Activated naive CD8-positive, alpha-beta T cell treated with anti-CD3 and anti-CD28 coated beads, Interleukin-2, amount 10 ng/mL, durations not matched to agents 7 days and 5 days (primary cell): ENCODE measurements at regions not wholly inside any gene's neighbourhood (a gene's known extent, or its start where the extent isn't known, plus 50 kb on each side); places are given as distances from the start of the nearest gene placed in this dataset.

Experiments used
- ATAC-seq: fragments of 150-1000 bp; cut with Tn5 transposase; one replicate; pipeline ENCODE4 v1.10.0; 2021; ENCODE audit warnings: low read depth, moderate library complexity
- POLR2A ChIA-PET: fragments of 350-600 bp; sonication (Branson Sonifier 250); formaldehyde crosslinking; loops from one replicate; lab custom pipeline; 2021; ENCODE audit warnings: antibody characterized with exemption; lab: Charles Lee
- DNase-seq: peaks from one replicate; pipeline ENCODE4 v3.0.0; 2021
- H3K27ac Mint-ChIP-seq: one replicate; pipeline ENCODE4 v1.8.0; 2022; ENCODE audit warnings: mild to moderate bottlenecking, mixed read lengths
- H3K27me3 Mint-ChIP-seq: one replicate; pipeline ENCODE4 v1.8.0; 2022; ENCODE audit warnings: mild to moderate bottlenecking, moderate library complexity, mixed read lengths
- H3K36me3 Mint-ChIP-seq: one replicate; pipeline ENCODE4 v1.8.0; 2021; ENCODE audit warnings: mild to moderate bottlenecking, mixed read lengths
- H3K4me1 Mint-ChIP-seq: one replicate; pipeline ENCODE4 v1.8.0; 2021; ENCODE audit warnings: mixed read lengths
- H3K4me3 Mint-ChIP-seq: one replicate; pipeline ENCODE4 v1.8.0; 2022; ENCODE audit warnings: mild to moderate bottlenecking, moderate library complexity, mixed read lengths
- H3K9me3 Mint-ChIP-seq: one replicate; pipeline ENCODE4 v1.8.0; 2021; ENCODE audit warnings: mixed read lengths

GRCh38 chr9:89804766-89805531 lies 200.1 kb downstream of the GADD45G start:
- POLR2A ChIA-PET: interaction anchor here (1.3 kb wide), 1 partner anchor 9 kb away, joined by 5 read pairs; no protein-coding TSS in a partner anchor
- H3K36me3 Mint-ChIP-seq: no peaks in the 10 kb centered on the region
- no peak for DNase-seq
- no peak overlapping the region for H3K4me3 Mint-ChIP-seq
- peaks cover 22% of the 10 kb centered on the region for H3K27me3 Mint-ChIP-seq
- peaks cover 4% of the 10 kb centered on the region for H3K4me1 Mint-ChIP-seq
- H3K9me3 Mint-ChIP-seq: no peaks in the 10 kb centered on the region
- ATAC-seq: no peak
- no peak overlapping the region for H3K27ac Mint-ChIP-seq

- Mint-ChIP-seq H3K36me3 (no peaks in the 10 kb centered on the region), H3K4me3 (no peak overlapping the region), H3K27me3 (peaks cover 22% of the 10 kb centered on the region), H3K27ac (no peak overlapping the region), H3K9me3 (no peaks in the 10 kb centered on the region), H3K4me1 (peaks cover 4% of the 10 kb centered on the region)
- POLR2A ChIA-PET: interaction anchor here (1.3 kb wide), 1 partner anchor 9 kb away, joined by 5 read pairs; no protein-coding TSS in a partner anchor
- DNase-seq: no peak
- no peak for ATAC-seq
Measured at GRCh38 chr9:89805571-89806292, 200.9 kb downstream of the GADD45G start.

- no peaks in the 10 kb centered on the region for H3K36me3 Mint-ChIP-seq
- peaks cover 4% of the 10 kb centered on the region for H3K4me1 Mint-ChIP-seq
- no peak for DNase-seq
- no peak overlapping the region for H3K4me3 Mint-ChIP-seq
- ATAC-seq: no peak
- H3K27me3 Mint-ChIP-seq: peaks cover 29% of the 10 kb centered on the region
- H3K27ac Mint-ChIP-seq: no peak overlapping the region
- POLR2A ChIA-PET: no interaction called here
- H3K9me3 Mint-ChIP-seq: no peaks in the 10 kb centered on the region
Measured at GRCh38 chr9:89806371-89807100, 201.7 kb downstream of the GADD45G start.

GRCh38 chr9:89807101-89807395 lies 202.2 kb downstream of the GADD45G start:
- Mint-ChIP-seq H3K4me1 (peaks cover 7% of the 10 kb centered on the region), H3K36me3 (no peaks in the 10 kb centered on the region), H3K27me3 (peaks cover 26% of the 10 kb centered on the region), H3K9me3 (no peaks in the 10 kb centered on the region), H3K4me3 (no peak overlapping the region), H3K27ac (no peak overlapping the region)
- DNase-seq (no peak), ATAC-seq (no peak)
- POLR2A ChIA-PET: no interaction called here

GRCh38 chr9:89807682-89808075 lies 202.9 kb downstream of the GADD45G start:
- DNase-seq (no peak), ATAC-seq (no peak)
- Mint-ChIP-seq H3K27me3 (peaks cover 26% of the 10 kb centered on the region), H3K4me1 (peaks cover 7% of the 10 kb centered on the region), H3K27ac (no peak overlapping the region), H3K4me3 (no peak overlapping the region), H3K36me3 (no peaks in the 10 kb centered on the region), H3K9me3 (no peaks in the 10 kb centered on the region)
- POLR2A ChIA-PET: no interaction called here

GRCh38 chr9:89808076-89808755 lies 203.4 kb downstream of the GADD45G start:
- no peak for DNase-seq
- H3K27ac Mint-ChIP-seq: no peak overlapping the region
- no peak overlapping the region for H3K4me3 Mint-ChIP-seq
- peaks cover 10% of the 10 kb centered on the region for H3K4me1 Mint-ChIP-seq
- ATAC-seq: no peak
- no peaks in the 10 kb centered on the region for H3K36me3 Mint-ChIP-seq
- H3K9me3 Mint-ChIP-seq: no peaks in the 10 kb centered on the region
- peaks cover 21% of the 10 kb centered on the region for H3K27me3 Mint-ChIP-seq
- POLR2A ChIA-PET: no interaction called here

GRCh38 chr9:89808756-89809181 lies 204.0 kb downstream of the GADD45G start:
- Mint-ChIP-seq H3K9me3 (no peaks in the 10 kb centered on the region), H3K36me3 (no peaks in the 10 kb centered on the region), H3K4me1 (peaks cover 15% of the 10 kb centered on the region), H3K4me3 (no peak overlapping the region), H3K27ac (no peak overlapping the region), H3K27me3 (peaks cover 23% of the 10 kb centered on the region)
- no peak for ATAC-seq
- POLR2A ChIA-PET: no interaction called here
- no peak for DNase-seq

GRCh38 chr9:89810431-89810830 lies 205.6 kb downstream of the GADD45G start:
- POLR2A ChIA-PET: no interaction called here
- Mint-ChIP-seq H3K4me1 (peaks cover 27% of the 10 kb centered on the region), H3K27ac (no peak overlapping the region), H3K27me3 (peaks cover 18% of the 10 kb centered on the region), H3K4me3 (no peak overlapping the region), H3K36me3 (no peaks in the 10 kb centered on the region), H3K9me3 (no peaks in the 10 kb centered on the region)
- ATAC-seq: no peak
- no peak for DNase-seq

GRCh38 chr9:89811356-89811755 lies 206.5 kb downstream of the GADD45G start:
- DNase-seq: no peak
- Mint-ChIP-seq H3K9me3 (no peaks in the 10 kb centered on the region), H3K27ac (no peak overlapping the region), H3K27me3 (peaks cover 13% of the 10 kb centered on the region), H3K4me3 (no peak overlapping the region), H3K36me3 (no peaks in the 10 kb centered on the region), H3K4me1 (peaks cover 34% of the 10 kb centered on the region)
- ATAC-seq: no peak
- POLR2A ChIA-PET: interaction anchor here (1.2 to 1.3 kb wide), 2 partner anchors 61 to 207 kb away, joined by 3 to 5 read pairs; partner anchors contain the start of gene GADD45G

GRCh38 chr9:89811886-89812450 lies 207.2 kb downstream of the GADD45G start:
- Mint-ChIP-seq H3K4me1 (peaks cover 34% of the 10 kb centered on the region), H3K4me3 (no peak overlapping the region), H3K27ac (peak overlapping the region; percentile 17), H3K9me3 (no peaks in the 10 kb centered on the region), H3K27me3 (peaks cover 13% of the 10 kb centered on the region), H3K36me3 (no peaks in the 10 kb centered on the region)
- ATAC-seq (peak; percentile 25), DNase-seq (no peak)
- POLR2A ChIA-PET: interaction anchor here (1.2 to 1.3 kb wide), 2 partner anchors 62 to 207 kb away, joined by 3 to 5 read pairs; partner anchors contain the start of gene GADD45G

GRCh38 chr9:89812556-89813181 lies 207.9 kb downstream of the GADD45G start:
- POLR2A ChIA-PET: interaction anchor here (1.3 to 1.4 kb wide), 2 partner anchors 62 to 69 kb away, joined by 5 to 7 read pairs; no protein-coding TSS in a partner anchor
- H3K36me3 Mint-ChIP-seq: no peaks in the 10 kb centered on the region
- H3K27me3 Mint-ChIP-seq: peaks cover 13% of the 10 kb centered on the region
- peak overlapping the region; percentile 17 for H3K27ac Mint-ChIP-seq
- H3K4me3 Mint-ChIP-seq: no peak overlapping the region
- H3K9me3 Mint-ChIP-seq: no peaks in the 10 kb centered on the region
- DNase-seq (no peak), ATAC-seq (no peak)
- peaks cover 34% of the 10 kb centered on the region for H3K4me1 Mint-ChIP-seq

GRCh38 chr9:89813482-89813881 lies 208.7 kb downstream of the GADD45G start:
- peaks cover 2% of the 10 kb centered on the region for H3K36me3 Mint-ChIP-seq
- DNase-seq: no peak
- no peaks in the 10 kb centered on the region for H3K9me3 Mint-ChIP-seq
- peaks cover 13% of the 10 kb centered on the region for H3K27me3 Mint-ChIP-seq
- peak overlapping the region; percentile 29 for H3K4me3 Mint-ChIP-seq
- H3K4me1 Mint-ChIP-seq: peaks cover 34% of the 10 kb centered on the region
- no peak for ATAC-seq
- POLR2A ChIA-PET: interaction anchor here (0.6 to 1.5 kb wide), 4 partner anchors 9 to 70 kb away, joined by 3 to 7 read pairs (median 4); no protein-coding TSS in a partner anchor
- H3K27ac Mint-ChIP-seq: peak overlapping the region; percentile 63
